HG02763 (cell line): ENCODE measurements at regions not wholly inside any gene's neighbourhood (a gene's known extent, or its start where the extent isn't known, plus 50 kb on each side); places are given as distances from the start of the nearest gene placed in this dataset.

Experiments used
- ATAC-seq: cut with Tn5 transposase; IDR thresholded peaks from one replicate; pipeline ENCODE4 v1.9.1; 2021; ENCODE audit warnings: mild to moderate bottlenecking, moderate library complexity; ENCODE audit not compliant: unreplicated experiment

GRCh38 chr10:4595719-4596319 is 230.2 kb upstream of the AKR1E2 start:
- ATAC-seq = no peak

- no peak for ATAC-seq
These were observed 235.2 kb upstream of the AKR1E2 start for GRCh38 chr10:4590807-4591206.

- no peak for ATAC-seq
These were observed 237.2 kb upstream of the AKR1E2 start for GRCh38 chr10:4588824-4589223.

- no peak for ATAC-seq
These were observed 238.5 kb upstream of the AKR1E2 start for GRCh38 chr10:4587466-4587865.

- no peak for ATAC-seq
These were observed 239.2 kb upstream of the AKR1E2 start for GRCh38 chr10:4586776-4587175.

- no peak for ATAC-seq
These were observed 244.1 kb upstream of the AKR1E2 start for GRCh38 chr10:4581929-4582328.

- no peak for ATAC-seq
These were observed 246.2 kb upstream of the AKR1E2 start for GRCh38 chr10:4579844-4580243.

GRCh38 chr10:4576206-4576605 is 249.8 kb upstream of the AKR1E2 start:
- no peak for ATAC-seq

GRCh38 chr10:4569151-4569550 is 256.9 kb upstream of the AKR1E2 start:
- no peak for ATAC-seq

GRCh38 chr10:4568731-4569130 is 257.3 kb upstream of the AKR1E2 start:
- no peak for ATAC-seq

GRCh38 chr10:4568086-4568485 is 257.9 kb upstream of the AKR1E2 start:
- no peak for ATAC-seq

GRCh38 chr10:4567637-4568036 is 258.4 kb upstream of the AKR1E2 start:
- ATAC-seq = no peak

- no peak for ATAC-seq
These were observed 260.0 kb upstream of the AKR1E2 start for GRCh38 chr10:4566011-4566410.

GRCh38 chr10:4561296-4561695 is 264.7 kb upstream of the AKR1E2 start:
- no peak for ATAC-seq

- ATAC-seq = no peak
These were observed 268.5 kb upstream of the AKR1E2 start for GRCh38 chr10:4557469-4557868.

- ATAC-seq = no peak
These were observed 269.5 kb upstream of the AKR1E2 start for GRCh38 chr10:4556527-4556926.

GRCh38 chr10:4555920-4556319 is 270.1 kb upstream of the AKR1E2 start:
- ATAC-seq = no peak

- ATAC-seq = no peak
These were observed 276.8 kb upstream of the AKR1E2 start for GRCh38 chr10:4549139-4549653.

GRCh38 chr10:4546931-4547330 is 279.1 kb upstream of the AKR1E2 start:
- no peak for ATAC-seq

- no peak for ATAC-seq
These were observed 279.5 kb upstream of the AKR1E2 start for GRCh38 chr10:4546500-4546899.

GRCh38 chr10:4545062-4545461 is 280.9 kb upstream of the AKR1E2 start:
- ATAC-seq = no peak

- ATAC-seq = no peak
These were observed 282.0 kb upstream of the AKR1E2 start for GRCh38 chr10:4543938-4544533.

- no peak for ATAC-seq
These were observed 284.7 kb upstream of the AKR1E2 start for GRCh38 chr10:4541292-4541691.
